ENCODE measurements at regions not wholly inside any gene's neighbourhood (a gene's known extent, or its start where the extent isn't known, plus 50 kb on each side); places are given as distances from the start of the nearest gene placed in this dataset.
"Not testable (repeated sequence)": the region's sequence is repeated elsewhere in the genome, so short reads cannot be mapped to it uniquely, and the experiment has no call there.

DNA sequence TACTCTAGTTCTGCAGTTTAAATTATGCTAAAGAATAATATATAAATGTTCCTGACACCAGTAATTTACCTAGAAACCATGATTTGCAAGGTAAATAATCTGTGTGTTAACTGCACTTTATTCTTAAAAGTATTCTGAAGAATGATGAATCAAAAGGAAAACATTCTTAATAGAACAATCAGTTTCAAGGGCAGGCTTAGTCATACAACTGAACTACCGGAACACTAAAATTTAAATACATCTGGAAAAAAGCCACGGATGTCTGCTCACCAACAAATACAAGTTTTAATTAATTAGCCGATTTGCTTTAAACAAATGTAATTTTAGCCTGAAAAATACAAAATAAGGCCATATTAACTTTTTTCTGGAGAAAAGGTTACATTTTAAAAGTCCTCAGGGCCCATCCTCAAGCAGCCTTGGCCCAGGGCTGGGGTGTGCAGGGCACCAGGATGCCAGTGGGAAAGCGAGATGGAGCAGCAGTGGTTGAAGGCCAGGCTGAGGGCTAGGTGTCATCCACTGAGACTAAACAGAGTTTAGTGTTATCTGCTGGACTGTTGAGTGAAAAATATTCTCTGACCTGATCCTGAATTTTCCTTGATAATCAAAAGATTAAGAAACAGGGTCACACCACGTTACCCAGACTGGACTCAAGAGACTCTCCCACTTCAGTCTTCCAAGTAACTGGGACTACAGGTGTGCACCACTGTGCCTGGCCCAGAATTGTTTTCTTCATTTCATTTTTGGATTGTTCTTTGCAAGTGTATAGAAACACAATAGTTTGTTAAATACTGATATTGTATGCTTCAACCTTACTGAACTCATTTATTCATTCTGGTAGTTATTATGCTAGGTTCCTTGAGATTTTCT, 88.2 kb upstream of the DST start:
- H3K27me3 Mint-ChIP-seq: no peaks in the 10 kb centered on the region
- no peak overlapping the region for H3K4me3 Mint-ChIP-seq
- TF ChIP-seq, protein P1, sequence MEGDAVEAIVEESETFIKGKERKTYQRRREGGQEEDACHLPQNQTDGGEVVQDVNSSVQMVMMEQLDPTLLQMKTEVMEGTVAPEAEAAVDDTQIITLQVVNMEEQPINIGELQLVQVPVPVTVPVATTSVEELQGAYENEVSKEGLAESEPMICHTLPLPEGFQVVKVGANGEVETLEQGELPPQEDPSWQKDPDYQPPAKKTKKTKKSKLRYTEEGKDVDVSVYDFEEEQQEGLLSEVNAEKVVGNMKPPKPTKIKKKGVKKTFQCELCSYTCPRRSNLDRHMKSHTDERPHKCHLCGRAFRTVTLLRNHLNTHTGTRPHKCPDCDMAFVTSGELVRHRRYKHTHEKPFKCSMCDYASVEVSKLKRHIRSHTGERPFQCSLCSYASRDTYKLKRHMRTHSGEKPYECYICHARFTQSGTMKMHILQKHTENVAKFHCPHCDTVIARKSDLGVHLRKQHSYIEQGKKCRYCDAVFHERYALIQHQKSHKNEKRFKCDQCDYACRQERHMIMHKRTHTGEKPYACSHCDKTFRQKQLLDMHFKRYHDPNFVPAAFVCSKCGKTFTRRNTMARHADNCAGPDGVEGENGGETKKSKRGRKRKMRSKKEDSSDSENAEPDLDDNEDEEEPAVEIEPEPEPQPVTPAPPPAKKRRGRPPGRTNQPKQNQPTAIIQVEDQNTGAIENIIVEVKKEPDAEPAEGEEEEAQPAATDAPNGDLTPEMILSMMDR (IDR thresholded peaks at IDR 0.05): no peak
- H3K27ac Mint-ChIP-seq: no peak overlapping the region
- no peaks in the 10 kb centered on the region for H3K9me3 Mint-ChIP-seq
- intact Hi-C loops (cut with micrococcal nuclease): no loop called here
- no peaks in the 10 kb centered on the region for H3K4me1 Mint-ChIP-seq
- POLR2A ChIA-PET: no interaction called here
- DNase-seq (no peak), ATAC-seq (ENCODE audit: low read depth) (no peak)
- CTCF ChIA-PET: no interaction called here
- no peaks in the 10 kb centered on the region for H3K36me3 Mint-ChIP-seq (ENCODE audit: low read depth)

DNA sequence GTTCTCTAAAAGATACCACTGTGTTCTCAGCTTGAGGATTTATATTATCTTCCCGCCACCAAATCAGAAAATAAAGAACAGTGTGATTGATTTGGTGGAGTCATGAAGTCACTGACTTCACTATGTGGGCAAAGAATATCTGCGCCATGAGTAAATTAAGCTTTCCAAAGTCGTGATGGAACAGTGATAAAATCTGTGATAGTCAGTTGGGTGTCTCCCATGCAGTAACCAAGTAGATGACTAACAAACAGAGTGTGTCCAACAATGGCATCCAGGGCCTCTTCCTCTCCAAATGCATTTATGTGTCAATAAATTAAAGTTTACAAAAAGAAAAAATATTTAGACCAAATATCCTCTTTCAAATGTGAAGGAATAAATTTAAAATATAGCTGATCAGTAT, 87.0 kb upstream of the DST start:
- intact Hi-C loops (cut with micrococcal nuclease): no loop called here
- ATAC-seq (ENCODE audit: low read depth) (no peak), DNase-seq (no peak)
- H3K9me3 Mint-ChIP-seq: no peaks in the 10 kb centered on the region
- TF ChIP-seq, protein P1 (IDR thresholded peaks at IDR 0.05): no peak
- POLR2A ChIA-PET: no interaction called here
- H3K4me3 Mint-ChIP-seq: no peak overlapping the region
- H3K27me3 Mint-ChIP-seq: no peaks in the 10 kb centered on the region
- no peak overlapping the region for H3K27ac Mint-ChIP-seq
- no peaks in the 10 kb centered on the region for H3K4me1 Mint-ChIP-seq
- CTCF ChIA-PET: no interaction called here
- H3K36me3 Mint-ChIP-seq (ENCODE audit: low read depth): no peaks in the 10 kb centered on the region

DNA sequence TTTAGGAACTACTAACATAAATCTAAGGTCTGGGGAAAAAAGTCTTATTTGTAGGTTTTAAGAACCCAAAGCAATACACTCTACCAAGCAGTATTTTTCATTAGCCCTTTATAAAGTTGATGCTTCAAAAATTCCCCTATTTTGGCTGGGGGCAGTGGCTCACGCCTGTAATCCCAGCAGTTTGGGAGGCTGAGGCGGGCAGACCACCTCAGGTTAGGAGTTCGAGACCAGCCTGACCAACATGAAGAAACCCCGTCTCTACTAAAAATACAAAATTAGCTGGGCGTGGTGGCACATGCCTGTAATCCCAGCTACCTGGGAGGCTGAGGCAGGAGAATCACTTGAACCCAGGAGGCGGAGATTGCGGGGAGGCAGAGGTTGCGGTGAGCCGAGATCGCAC, 86.5 kb upstream of the DST start:
- ATAC-seq (ENCODE audit: low read depth); CTCF ChIA-PET; POLR2A ChIA-PET; intact Hi-C loops (cut with micrococcal nuclease); H3K4me3 Mint-ChIP-seq; H3K36me3 Mint-ChIP-seq (ENCODE audit: low read depth); H3K27ac Mint-ChIP-seq; DNase-seq; H3K27me3 Mint-ChIP-seq; H3K4me1 Mint-ChIP-seq; H3K9me3 Mint-ChIP-seq: not testable (repeated sequence)

DNA sequence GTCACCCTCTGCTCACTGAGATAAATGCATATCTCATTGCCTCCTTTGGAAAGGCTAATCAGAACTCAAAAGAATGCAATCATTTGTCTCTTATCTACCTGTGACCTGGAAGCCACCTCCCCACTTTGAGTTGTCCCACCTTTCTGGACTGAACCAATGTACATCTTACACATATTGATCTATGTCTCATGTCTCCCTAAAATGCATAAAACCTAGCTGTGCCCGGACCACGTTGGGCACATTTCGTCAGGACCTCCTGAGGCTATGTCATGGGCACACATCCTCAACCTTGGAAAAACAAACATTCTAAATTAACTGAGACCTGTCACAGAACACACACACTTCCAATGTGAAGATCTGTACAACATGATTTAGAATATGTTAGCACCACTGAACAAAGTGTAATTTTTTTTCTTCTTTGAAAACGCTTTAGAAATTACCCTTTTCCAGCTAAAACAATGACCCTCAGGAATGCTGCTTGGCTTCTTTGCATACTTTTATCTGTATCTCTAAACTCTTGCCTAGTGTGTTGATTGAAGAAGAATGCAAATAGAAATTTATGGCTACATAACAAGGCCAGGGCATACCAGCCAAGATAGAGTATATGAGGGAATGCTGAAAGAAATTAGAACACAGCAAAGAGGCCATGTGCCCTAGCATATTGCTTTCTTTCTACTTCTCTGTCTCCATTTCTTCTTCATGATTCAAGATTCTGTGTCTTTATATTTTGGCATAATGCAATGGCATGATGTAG, 84.6 kb upstream of the DST start:
- H3K27me3 Mint-ChIP-seq: no peaks in the 10 kb centered on the region
- intact Hi-C loops (cut with micrococcal nuclease): no loop called here
- POLR2A ChIA-PET: no interaction called here
- no peak overlapping the region for H3K27ac Mint-ChIP-seq
- CTCF ChIA-PET: no interaction called here
- no peak for ATAC-seq (ENCODE audit: low read depth)
- TF ChIP-seq, protein P1 (IDR thresholded peaks at IDR 0.05): no peak
- H3K4me1 Mint-ChIP-seq: no peaks in the 10 kb centered on the region
- no peaks in the 10 kb centered on the region for H3K9me3 Mint-ChIP-seq
- DNase-seq: no peak
- no peaks in the 10 kb centered on the region for H3K36me3 Mint-ChIP-seq (ENCODE audit: low read depth)
- H3K4me3 Mint-ChIP-seq: no peak overlapping the region

DNA sequence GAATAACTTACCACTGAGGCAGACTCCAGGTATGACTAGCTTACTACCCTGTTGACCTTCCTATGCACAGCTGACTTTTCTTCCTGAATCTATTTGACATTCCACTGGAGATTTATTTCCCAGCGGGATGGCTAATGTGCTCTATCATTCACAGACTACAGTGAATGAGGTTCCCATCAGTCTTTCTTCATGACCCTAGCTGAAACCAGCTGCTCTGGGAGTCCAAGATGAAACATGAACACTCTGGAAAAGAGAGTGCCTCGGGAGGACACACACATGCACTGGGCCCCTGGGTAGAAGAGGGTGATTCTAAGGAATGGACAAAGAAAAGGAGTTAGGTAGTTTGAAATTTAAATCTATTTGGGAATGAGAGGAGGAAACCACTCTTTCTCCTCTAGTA, 82.6 kb upstream of the DST start:
- Mint-ChIP-seq H3K36me3 (ENCODE audit: low read depth) (no peaks in the 10 kb centered on the region), H3K4me3 (no peak overlapping the region), H3K4me1 (no peaks in the 10 kb centered on the region), H3K27me3 (no peaks in the 10 kb centered on the region), H3K27ac (no peak overlapping the region), H3K9me3 (no peaks in the 10 kb centered on the region)
- CTCF ChIA-PET: no interaction called here
- ATAC-seq (ENCODE audit: low read depth) (no peak), DNase-seq (no peak)
- POLR2A ChIA-PET: no interaction called here
- TF ChIP-seq, protein P1 (IDR thresholded peaks at IDR 0.05): no peak
- intact Hi-C loops (cut with micrococcal nuclease): no loop called here
